ENCODE measurements at regions not wholly inside any gene's neighbourhood (a gene's known extent, or its start where the extent isn't known, plus 50 kb on each side); places are given as distances from the start of the nearest gene placed in this dataset.

DNA sequence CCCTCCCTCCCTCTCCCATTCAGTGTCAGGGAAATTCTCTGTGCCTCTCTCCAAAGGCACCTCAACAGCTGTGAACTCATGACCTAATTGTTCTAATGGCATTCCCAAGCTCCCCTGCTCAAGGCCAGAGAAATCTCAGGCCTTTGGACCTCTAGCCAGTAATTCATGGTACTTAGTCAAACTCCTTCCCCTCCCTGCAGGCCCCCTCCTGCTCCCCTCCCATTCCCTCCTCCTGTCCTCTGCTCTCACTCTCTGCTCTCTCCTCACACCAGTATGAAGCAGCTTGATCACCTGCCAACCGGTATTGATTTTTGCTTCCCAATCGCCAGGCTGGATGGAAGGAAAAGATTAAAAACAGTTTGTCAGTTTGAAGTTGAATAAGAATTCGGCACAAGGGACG is 370.5 kb upstream of the PBX1 start:
- TF ChIP-seq, protein P1, sequence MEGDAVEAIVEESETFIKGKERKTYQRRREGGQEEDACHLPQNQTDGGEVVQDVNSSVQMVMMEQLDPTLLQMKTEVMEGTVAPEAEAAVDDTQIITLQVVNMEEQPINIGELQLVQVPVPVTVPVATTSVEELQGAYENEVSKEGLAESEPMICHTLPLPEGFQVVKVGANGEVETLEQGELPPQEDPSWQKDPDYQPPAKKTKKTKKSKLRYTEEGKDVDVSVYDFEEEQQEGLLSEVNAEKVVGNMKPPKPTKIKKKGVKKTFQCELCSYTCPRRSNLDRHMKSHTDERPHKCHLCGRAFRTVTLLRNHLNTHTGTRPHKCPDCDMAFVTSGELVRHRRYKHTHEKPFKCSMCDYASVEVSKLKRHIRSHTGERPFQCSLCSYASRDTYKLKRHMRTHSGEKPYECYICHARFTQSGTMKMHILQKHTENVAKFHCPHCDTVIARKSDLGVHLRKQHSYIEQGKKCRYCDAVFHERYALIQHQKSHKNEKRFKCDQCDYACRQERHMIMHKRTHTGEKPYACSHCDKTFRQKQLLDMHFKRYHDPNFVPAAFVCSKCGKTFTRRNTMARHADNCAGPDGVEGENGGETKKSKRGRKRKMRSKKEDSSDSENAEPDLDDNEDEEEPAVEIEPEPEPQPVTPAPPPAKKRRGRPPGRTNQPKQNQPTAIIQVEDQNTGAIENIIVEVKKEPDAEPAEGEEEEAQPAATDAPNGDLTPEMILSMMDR (IDR thresholded peaks at IDR 0.05; ENCODE audit: low read depth, low read length, missing control alignments): no peak
- H3K27me3 ChIP-seq (replicated peaks): no peaks in the 10 kb centered on the region
- no peak overlapping the region for H3K4me3 ChIP-seq (ENCODE audit: low read depth, low read length)
- no peak for DNase-seq
- no peak overlapping the region for H3K27ac ChIP-seq
- in situ Hi-C loops (cut with HindIII; ENCODE audit: low pct_ligation_motif_present, low sequenced_read_pairs): no loop called here
- H3K36me3 ChIP-seq (replicated peaks): no peaks in the 10 kb centered on the region

DNA sequence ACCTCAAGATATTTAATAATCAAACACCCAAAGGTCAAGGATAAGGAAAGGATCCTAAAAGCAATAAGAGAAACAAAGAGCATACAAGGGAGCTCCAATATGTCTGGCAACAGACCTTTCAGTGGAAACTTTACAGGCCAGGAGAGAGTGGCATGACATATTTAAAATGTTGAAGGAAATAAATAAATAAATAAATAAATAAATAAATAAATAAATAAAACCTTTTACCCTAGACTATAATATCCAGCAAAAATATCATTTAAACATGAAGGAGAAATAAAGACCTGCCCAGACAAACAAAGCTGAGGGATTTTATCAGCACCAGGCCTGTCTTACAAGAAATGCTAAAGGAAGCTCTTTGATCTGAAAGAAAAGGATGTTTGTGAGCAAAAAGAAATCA is 367.8 kb upstream of the PBX1 start:
- no peak overlapping the region for H3K4me3 ChIP-seq (ENCODE audit: low read depth, low read length)
- H3K27me3 ChIP-seq (replicated peaks): no peaks in the 10 kb centered on the region
- in situ Hi-C loops (cut with HindIII; ENCODE audit: low pct_ligation_motif_present, low sequenced_read_pairs): no loop called here
- TF ChIP-seq, protein P1 (IDR thresholded peaks at IDR 0.05; ENCODE audit: low read depth, low read length, missing control alignments): no peak
- no peak for DNase-seq
- H3K36me3 ChIP-seq (replicated peaks): no peaks in the 10 kb centered on the region
- no peak overlapping the region for H3K27ac ChIP-seq

DNA sequence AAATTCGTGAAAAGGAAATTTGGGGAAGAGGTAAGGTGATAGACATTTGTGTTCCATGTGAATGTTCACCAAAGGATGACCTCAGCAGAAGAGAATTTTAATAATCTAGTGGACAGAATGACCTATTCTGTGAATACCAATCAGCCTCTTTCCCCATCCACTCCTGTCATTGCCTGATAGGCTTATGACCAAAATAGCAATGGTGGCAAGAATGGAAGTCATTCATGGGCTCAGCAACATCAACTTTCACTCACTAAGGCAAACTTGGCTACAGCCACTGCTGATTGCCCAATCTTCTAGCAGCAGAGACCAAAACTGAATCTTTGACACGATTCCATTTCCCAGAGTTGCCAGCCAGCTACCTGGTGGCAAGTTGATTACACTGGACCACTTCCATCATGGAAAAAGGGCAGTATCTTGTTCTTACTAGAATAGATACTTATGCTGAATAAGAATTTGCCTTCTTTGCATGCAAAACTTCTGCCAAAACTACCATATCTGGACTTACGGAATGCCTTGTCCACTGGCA is 348.7 kb upstream of the PBX1 start:
- in situ Hi-C loops (cut with HindIII; ENCODE audit: low pct_ligation_motif_present, low sequenced_read_pairs): no loop called here
- Histone ChIP-seq H3K4me3 (ENCODE audit: low read depth, low read length) (no peak overlapping the region), H3K36me3 (replicated peaks) (no peaks in the 10 kb centered on the region), H3K27ac (no peak overlapping the region), H3K27me3 (replicated peaks) (no peaks in the 10 kb centered on the region)
- TF ChIP-seq, protein P1 (IDR thresholded peaks at IDR 0.05; ENCODE audit: low read depth, low read length, missing control alignments): no peak
- DNase-seq: no peak

DNA sequence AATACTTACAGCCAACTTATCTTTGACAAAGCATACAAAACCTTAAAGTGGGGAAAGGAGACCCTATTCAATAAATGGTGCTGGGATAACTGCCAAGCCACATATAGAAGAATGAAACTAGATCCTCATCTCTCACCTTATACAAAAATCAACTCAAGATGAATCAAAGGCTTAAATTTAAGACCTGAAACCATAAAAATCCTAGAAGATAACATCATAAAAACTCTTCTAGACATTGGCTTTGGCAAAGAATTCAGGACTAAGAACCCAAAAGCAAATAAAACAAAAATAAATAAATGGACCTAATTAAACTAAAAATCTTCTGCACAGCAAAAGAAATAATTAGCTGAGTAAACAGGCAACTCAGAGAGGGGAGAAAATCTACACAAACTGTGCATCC is 335.6 kb upstream of the PBX1 start:
- no peaks in the 10 kb centered on the region for H3K36me3 ChIP-seq (replicated peaks)
- no peak overlapping the region for H3K4me3 ChIP-seq (ENCODE audit: low read depth, low read length)
- in situ Hi-C loops (cut with HindIII; ENCODE audit: low pct_ligation_motif_present, low sequenced_read_pairs): no loop called here
- no peak for DNase-seq
- TF ChIP-seq, protein P1 (IDR thresholded peaks at IDR 0.05; ENCODE audit: low read depth, low read length, missing control alignments): no peak
- H3K27me3 ChIP-seq (replicated peaks): no peaks in the 10 kb centered on the region
- no peak overlapping the region for H3K27ac ChIP-seq

DNA sequence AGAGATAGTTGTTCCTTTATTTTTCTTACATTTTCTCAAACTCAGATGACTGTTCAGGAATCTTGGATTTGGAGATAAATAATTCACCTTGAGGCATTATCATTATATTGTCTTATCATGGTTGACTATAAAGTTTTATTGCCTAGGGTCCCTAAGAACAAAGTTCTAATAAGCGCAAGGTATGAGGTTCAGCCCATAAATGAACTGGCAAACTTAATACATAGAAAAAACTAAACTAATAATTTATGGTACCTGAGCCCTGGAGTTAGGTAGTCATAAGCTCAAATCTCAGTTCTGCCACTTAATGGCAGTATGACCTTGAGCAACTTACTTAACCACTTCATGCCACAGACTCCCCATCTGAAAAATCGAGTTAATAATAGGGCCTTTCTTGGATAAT is 334.0 kb upstream of the PBX1 start:
- no peak for DNase-seq
- Histone ChIP-seq H3K27ac (no peak overlapping the region), H3K4me3 (ENCODE audit: low read depth, low read length) (no peak overlapping the region), H3K27me3 (replicated peaks) (no peaks in the 10 kb centered on the region), H3K36me3 (replicated peaks) (no peaks in the 10 kb centered on the region)
- in situ Hi-C loops (cut with HindIII; ENCODE audit: low pct_ligation_motif_present, low sequenced_read_pairs): no loop called here
- TF ChIP-seq, protein P1 (IDR thresholded peaks at IDR 0.05; ENCODE audit: low read depth, low read length, missing control alignments): no peak

DNA sequence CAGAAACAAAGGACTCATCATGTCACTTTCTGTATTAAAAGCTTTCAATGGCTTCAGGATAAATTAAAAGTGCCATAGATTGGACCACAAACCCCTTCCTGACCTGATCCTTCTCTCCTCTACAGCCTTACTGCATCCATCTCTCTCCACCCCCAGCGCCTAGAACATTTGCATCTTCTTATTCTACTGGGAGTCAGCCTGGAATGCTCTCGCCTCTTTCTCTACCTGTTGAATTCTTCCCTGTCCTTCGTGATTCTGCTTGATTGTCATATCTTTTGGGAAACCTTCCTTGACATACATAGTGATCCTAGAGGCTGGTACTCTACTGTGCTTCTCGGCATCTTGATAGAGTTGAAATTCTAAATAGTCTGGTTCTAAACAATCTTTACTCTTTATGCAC is 332.0 kb upstream of the PBX1 start:
- Histone ChIP-seq H3K4me3 (ENCODE audit: low read depth, low read length) (no peak overlapping the region), H3K27me3 (replicated peaks) (no peaks in the 10 kb centered on the region), H3K36me3 (replicated peaks) (no peaks in the 10 kb centered on the region), H3K27ac (no peak overlapping the region)
- in situ Hi-C loops (cut with HindIII; ENCODE audit: low pct_ligation_motif_present, low sequenced_read_pairs): no loop called here
- DNase-seq: no peak
- TF ChIP-seq, protein P1 (IDR thresholded peaks at IDR 0.05; ENCODE audit: low read depth, low read length, missing control alignments): no peak
